H9 (cell line): ENCODE measurements at regions not wholly inside any gene's neighbourhood (a gene's known extent, or its start where the extent isn't known, plus 50 kb on each side); places are given as distances from the start of the nearest gene placed in this dataset.

ENCODE experiments used
- DNase-seq: peaks from one replicate; pipeline ENCODE4 v3.0.0-alpha.2; 2017
- H2AFZ ChIP-seq: one replicate; pipeline ENCODE4 v1.6.1; 2013; ENCODE audit warnings: mild to moderate bottlenecking, low read length, control low read depth, moderate library complexity
- H2AK5ac ChIP-seq: 2 replicates; pipeline ENCODE4 v1.6.1; 2013; ENCODE audit warnings: low read length, control low read depth, mixed read lengths; ENCODE audit not compliant: insufficient read length
- H2BK120ac ChIP-seq: one replicate; pipeline ENCODE4 v1.6.1; 2013; ENCODE audit warnings: low read depth, mild to moderate bottlenecking, low read length, control low read depth, inconsistent platforms; ENCODE audit not compliant: poor library complexity, severe bottlenecking
- H2BK12ac ChIP-seq: 2 replicates; pipeline ENCODE4 v1.6.1; 2013; ENCODE audit warnings: low read length, control low read depth, mixed read lengths, low read depth; ENCODE audit not compliant: insufficient read length
- H2BK15ac ChIP-seq: 2 replicates; pipeline ENCODE4 v1.6.1; 2013; ENCODE audit warnings: low read depth, low read length, control low read depth
- H2BK20ac ChIP-seq: one replicate; pipeline ENCODE4 v1.6.1; 2013; ENCODE audit warnings: low read depth, mild to moderate bottlenecking, low read length, control low read depth, inconsistent platforms; ENCODE audit not compliant: poor library complexity, severe bottlenecking
- H2BK5ac ChIP-seq: 2 replicates; pipeline ENCODE4 v1.6.1; 2013; ENCODE audit warnings: low read length, control low read depth, mixed read lengths; ENCODE audit not compliant: insufficient read length
- H3K14ac ChIP-seq: 2 replicates; pipeline ENCODE4 v1.6.1; 2013; ENCODE audit warnings: low read length, control low read depth; ENCODE audit not compliant: insufficient read depth
- H3K18ac ChIP-seq: 2 replicates; pipeline ENCODE4 v1.6.1; 2013; ENCODE audit warnings: low read depth, mild to moderate bottlenecking, mixed read lengths, low read length, control low read depth; ENCODE audit not compliant: insufficient read length
- H3K23ac ChIP-seq: 2 replicates; pipeline ENCODE4 v1.6.1; 2013; ENCODE audit warnings: low read length, control low read depth, mixed read lengths, low read depth; ENCODE audit not compliant: insufficient read length
- H3K23me2 ChIP-seq: 2 replicates; pipeline ENCODE4 v1.6.1; 2013; ENCODE audit warnings: low read depth, mild to moderate bottlenecking, mixed read lengths, low read length, control low read depth; ENCODE audit not compliant: insufficient read length, poor library complexity, severe bottlenecking
- H3K27ac ChIP-seq: 2 replicates; pipeline ENCODE4 v1.5.1; 2013; ENCODE audit warnings: low read length, control low read depth, mixed read lengths, low read depth; ENCODE audit not compliant: insufficient read length
- H3K27me3 ChIP-seq: 2 replicates; pipeline ENCODE4 v1.6.1; 2013; ENCODE audit warnings: low read length, control low read depth, inconsistent platforms; ENCODE audit not compliant: insufficient read depth
- H3K4ac ChIP-seq: 2 replicates; pipeline ENCODE4 v1.6.1; 2013; ENCODE audit warnings: low read depth, mild to moderate bottlenecking, control low read depth, inconsistent platforms, low read length, moderate library complexity
- H3K4me1 ChIP-seq: 2 replicates; pipeline ENCODE4 v1.6.1; 2013; ENCODE audit warnings: low read length, control low read depth, inconsistent platforms; ENCODE audit not compliant: insufficient read depth
- H3K4me2 ChIP-seq: 2 replicates; pipeline ENCODE4 v1.6.1; 2013; ENCODE audit warnings: low read length, control low read depth, mixed read lengths; ENCODE audit not compliant: insufficient read length, insufficient read depth
- H3K56ac ChIP-seq: 2 replicates; pipeline ENCODE4 v1.6.1; 2013; ENCODE audit warnings: low read depth, mild to moderate bottlenecking, mixed read lengths, low read length, control low read depth; ENCODE audit not compliant: insufficient read length
- H3K79me1 ChIP-seq: 2 replicates; pipeline ENCODE4 v1.6.1; 2013; ENCODE audit warnings: low read depth, mild to moderate bottlenecking, moderate library complexity, low read length, control low read depth, inconsistent platforms; ENCODE audit not compliant: insufficient read depth, poor library complexity, severe bottlenecking
- H3K79me2 ChIP-seq: 2 replicates; pipeline ENCODE4 v1.6.1; 2013; ENCODE audit warnings: low read length, control low read depth, inconsistent platforms; ENCODE audit not compliant: insufficient read depth
- H3K9ac ChIP-seq: 2 replicates; pipeline ENCODE4 v1.6.1; 2013; ENCODE audit warnings: low read length, control low read depth, mixed read lengths; ENCODE audit not compliant: insufficient read length; ENCODE audit errors: extremely low read depth
- H3K9me3 ChIP-seq: one replicate; pipeline ENCODE4 v1.6.1; 2013; ENCODE audit warnings: low read depth, low read length, inconsistent platforms; ENCODE audit not compliant: control insufficient read depth
- H3T11ph ChIP-seq: one replicate; pipeline ENCODE4 v1.6.1; 2013; ENCODE audit warnings: mild to moderate bottlenecking, low read length, control low read depth, inconsistent platforms
- H4K20me1 ChIP-seq: one replicate; pipeline ENCODE4 v1.6.1; 2013; ENCODE audit not compliant: control insufficient read depth, insufficient read length, insufficient read depth
- H4K5ac ChIP-seq: 2 replicates; pipeline ENCODE4 v1.6.1; 2013; ENCODE audit warnings: low read depth, mild to moderate bottlenecking, mixed read lengths, low read length, control low read depth; ENCODE audit not compliant: insufficient read length
- H4K8ac ChIP-seq: replicated peaks from 2 replicates; pipeline ENCODE4 v1.6.1; 2013; ENCODE audit warnings: low read length, control low read depth, mixed read lengths, low read depth; ENCODE audit not compliant: insufficient read length
- H4K91ac ChIP-seq: 2 replicates; pipeline ENCODE4 v1.6.1; 2013; ENCODE audit warnings: low read depth, mild to moderate bottlenecking, moderate library complexity, mixed read lengths, low read length, control low read depth; ENCODE audit not compliant: insufficient read length
- H3K27ac Mint-ChIP-seq, 3 experiments: 2 replicates in 2 of 3; 3 replicates in 1 of 3; pipeline ENCODE4 v1.8.0; 2020 to 2021; ENCODE audit warnings: mixed read lengths in 3 of 3, mild to moderate bottlenecking in 1 of 3, moderate library complexity in 1 of 3
- H3K27me3 Mint-ChIP-seq: 2 replicates; pipeline ENCODE4 v1.8.0; 2021; ENCODE audit warnings: low read depth, mild to moderate bottlenecking, moderate library complexity, mixed read lengths
- H3K36me3 Mint-ChIP-seq, 3 experiments: 2 replicates in 2 of 3; 3 replicates in 1 of 3; pipeline ENCODE4 v1.8.0; 2020 to 2021; ENCODE audit warnings: low read depth in 3 of 3, mixed read lengths in 3 of 3; ENCODE audit not compliant: insufficient read depth in 1 of 3
- H3K4me1 Mint-ChIP-seq, 2 experiments: 2 replicates each; pipeline ENCODE4 v1.8.0; 2020; ENCODE audit warnings: mixed read lengths in 2 of 2
- H3K4me3 Mint-ChIP-seq, 2 experiments: 2 replicates in 1 of 2; 3 replicates in 1 of 2; pipeline ENCODE4 v1.8.0; 2020 to 2021; ENCODE audit warnings: mild to moderate bottlenecking in 2 of 2, mixed read lengths in 2 of 2, moderate library complexity in 1 of 2
- H3K9me3 Mint-ChIP-seq, 2 experiments: 2 replicates in 1 of 2; 3 replicates in 1 of 2; pipeline ENCODE4 v1.8.0; 2020; ENCODE audit warnings: mild to moderate bottlenecking in 2 of 2, mixed read lengths in 2 of 2, moderate library complexity in 1 of 2
- CTCF ChIP-seq: fragments of 200-600 bp; sonication (generic); conservative IDR thresholded peaks from 3 replicates; pipeline ENCODE4 v1.8.0; 2021; ENCODE audit warnings: antibody characterized with exemption, mild to moderate bottlenecking
- WGBS: extraction: QIAGEN DNeasy Blood & Tissue Kit; methylation state at CpG from one replicate; pipeline ENCODE4 v1.1.7; 2013; ENCODE audit warnings: missing lambda C conversion rate, low lambda C conversion rate, mixed read lengths; ENCODE audit not compliant: insufficient read length; ENCODE audit errors: extremely low coverage; 5-methylcytosine and 5-hydroxymethylcytosine counted together

- WGBS, result no CpG with 5 or more reads among the region's 3 CpGs
- Histone ChIP-seq H2BK15ac (no peak overlapping the region), H3K9ac (no peak overlapping the region), H3K4me1 (peaks cover 2% of the 10 kb centered on the region; the same call in 1 of the 2 replicates), H3K4me2 (no peak overlapping the region), H4K8ac (no peak overlapping the region), H3K79me2 (no peaks in the 10 kb centered on the region), H3K14ac (no peak overlapping the region), H3K23ac (no peak overlapping the region), H4K20me1 (no peaks in the 10 kb centered on the region), H3K9me3 (no peaks in the 10 kb centered on the region), H2BK120ac (no peak overlapping the region), H3K18ac (no peak overlapping the region), H3T11ph (no peak overlapping the region), H2AK5ac (no peak overlapping the region), H3K27me3 (no peaks in the 10 kb centered on the region), H2BK5ac (no peak overlapping the region), H3K4ac (no peak overlapping the region), H2AFZ (no peak overlapping the region), H2BK20ac (no peak overlapping the region), H4K91ac (no peak overlapping the region), H3K23me2 (no peaks in the 10 kb centered on the region), H3K27ac (no peak overlapping the region), H2BK12ac (no peak overlapping the region), H4K5ac (no peak overlapping the region), H3K56ac (no peak overlapping the region), H3K79me1 (no peaks in the 10 kb centered on the region)
- no peak for TF ChIP-seq CTCF
- Mint-ChIP-seq H3K27ac (no peak overlapping the region), H3K9me3 (peaks cover 5 to 16% of the 10 kb centered on the region in 2 experiments; a peak in 4 of 5 replicates), H3K4me1 (peaks cover 9 to 12% of the 10 kb centered on the region in 2 experiments), H3K36me3 (peaks cover 3 to 4% (median 4%) of the 10 kb centered on the region in 3 experiments; a peak in 4 of 7 replicates), H3K27me3 (peaks cover 1% of the 10 kb centered on the region; the same call in 1 of the 2 replicates), H3K4me3 (no peak overlapping the region)
- no peak for DNase-seq
Observed at GRCh38 chr7:54416678-54417077, 125.5 kb upstream of the VSTM2A start.
